Sigmoid colon (tissue), 6 donors: ENCODE measurements at regions not wholly inside any gene's neighbourhood (a gene's known extent, or its start where the extent isn't known, plus 50 kb on each side); places are given as distances from the start of the nearest gene placed in this dataset.
A peak's percentile ranks its signal among the peaks of the same experiment; 100 is the strongest.

Experiments
- DNase-seq: peaks from one replicate; pipeline ENCODE4 v3.0.0-alpha.2; 2019
- H3K27ac ChIP-seq, 4 donors: fragments of 200-600 bp; sonication (generic); one replicate each; pipeline ENCODE4 v1.5.1; 2016 to 2019; ENCODE audit warnings: mild to moderate bottlenecking in 1 of 4
- H3K27me3 ChIP-seq, 3 donors: fragments of 200-600 bp; sonication (generic); one replicate each; pipeline ENCODE4 v1.5.1; 2019; ENCODE audit warnings: mild to moderate bottlenecking in 1 of 3
- H3K36me3 ChIP-seq, 4 donors: fragments of 200-600 bp; sonication (generic); one replicate each; pipeline ENCODE4 v1.5.1; 2016 to 2019
- H3K4me1 ChIP-seq, 4 donors: fragments of 200-600 bp; sonication (generic); one replicate each; pipeline ENCODE4 v1.5.1; 2017 to 2019
- H3K4me3 ChIP-seq, 4 donors: fragments of 200-600 bp; sonication (generic); one replicate each; pipeline ENCODE4 v1.5.1; 2017 to 2019; ENCODE audit warnings: mild to moderate bottlenecking in 2 of 4, moderate library complexity in 1 of 4
- H3K9me3 ChIP-seq, 4 donors: fragments of 200-600 bp in 3 of 4; sonication (generic) in 3 of 4; one replicate each; pipeline versions ENCODE4 v1.5.1 to v1.6.1; 2013 to 2019
- CTCF ChIP-seq, 4 experiments: fragments of 450-650 bp in 3 of 4; fragments of 200-600 bp in 1 of 4; IDR thresholded peaks; one replicate each; pipeline ENCODE4 v1.5.1; 2016 to 2019; ENCODE audit warnings: antibody characterized with exemption in 4 of 4, mild to moderate bottlenecking in 3 of 4, moderate library complexity in 2 of 4
- EP300 ChIP-seq, 4 donors: sonication (generic); formaldehyde crosslinking; IDR thresholded peaks; one replicate each; pipeline ENCODE4 v1.6.1; 2017; ENCODE audit warnings: antibody characterized with exemption in 4 of 4
- POLR2A ChIP-seq, 2 donors: fragments of 450-650 bp; IDR thresholded peaks; one replicate each; pipeline ENCODE4 v1.6.1; 2016; ENCODE audit warnings: antibody characterized with exemption in 2 of 2, mild to moderate bottlenecking in 2 of 2, moderate library complexity in 2 of 2
- POLR2AphosphoS5 ChIP-seq, 4 donors: sonication (generic); formaldehyde crosslinking; IDR thresholded peaks; one replicate each; pipeline ENCODE4 v1.6.1; 2017; ENCODE audit warnings: antibody characterized with exemption in 4 of 4
- WGBS, 2 donors: extraction: QIAGEN DNeasy Blood & Tissue Kit; methylation state at CpG; one replicate each; pipeline ENCODE4 v1.1.7; 2013; 5-methylcytosine and 5-hydroxymethylcytosine counted together
- intact Hi-C: fragments of 100-400 bp; cut with DNase I; formaldehyde crosslinking; loops from one replicate; pipeline ENCODE4 v1.15.1; 2023
- donor health status: healthy with polysubstance abuse.
- donor health status: healthy.

- no peak for DNase-seq
- peaks cover 0 to 9% (median 0%) of the 10 kb centered on the region in 3 donors for H3K27me3 ChIP-seq
- 62 to 66% methylated on average over 8 of the region's 8 CpGs for WGBS, 2 donors
- H3K27ac ChIP-seq = no peak overlapping the region
- intact Hi-C loops = no loop called here
- H3K36me3 ChIP-seq = no peaks in the 10 kb centered on the region
- no peak overlapping the region for H3K4me3 ChIP-seq
- H3K4me1 ChIP-seq = no peaks in the 10 kb centered on the region
- TF ChIP-seq POLR2AphosphoS5 (IDR thresholded peaks at IDR 0.05) (no peak), POLR2A (IDR thresholded peaks at IDR 0.05) (no peak), EP300 (IDR thresholded peaks at IDR 0.05) (no peak)
- H3K9me3 ChIP-seq = no peaks in the 10 kb centered on the region
Observed at GRCh38 chr10:130889240-130889639, 422.3 kb downstream of the TCERG1L start.

GRCh38 chr10:130889780-130890179, 421.7 kb downstream of the TCERG1L start:
- H3K9me3 ChIP-seq = no peaks in the 10 kb centered on the region
- no peak for TF ChIP-seq EP300 (IDR thresholded peaks at IDR 0.05)
- TF ChIP-seq CTCF (IDR thresholded peaks at IDR 0.05) = no peak
- no peak for TF ChIP-seq POLR2AphosphoS5 (IDR thresholded peaks at IDR 0.05)
- TF ChIP-seq POLR2A (IDR thresholded peaks at IDR 0.05) = no peak
- no peak overlapping the region for H3K4me3 ChIP-seq
- no peaks in the 10 kb centered on the region for H3K4me1 ChIP-seq
- intact Hi-C loops = no loop called here
- no peak overlapping the region for H3K27ac ChIP-seq
- no peak for DNase-seq
- WGBS, 2 donors = 59 to 73% methylated on average over 6 of the region's 6 CpGs
- H3K36me3 ChIP-seq = no peaks in the 10 kb centered on the region
- peaks cover 0 to 9% (median 0%) of the 10 kb centered on the region in 3 donors for H3K27me3 ChIP-seq

- H3K4me1 ChIP-seq = no peaks in the 10 kb centered on the region
- no peak for DNase-seq
- WGBS, 2 donors = 84 to 87% methylated on average over 11 of the region's 11 CpGs
- H3K36me3 ChIP-seq = no peaks in the 10 kb centered on the region
- no peak overlapping the region for H3K4me3 ChIP-seq
- no peak overlapping the region for H3K27ac ChIP-seq
- intact Hi-C loops = no loop called here
- peaks cover 0 to 3% (median 0%) of the 10 kb centered on the region in 3 donors for H3K27me3 ChIP-seq
- no peak for TF ChIP-seq POLR2A (IDR thresholded peaks at IDR 0.05)
- TF ChIP-seq EP300 (IDR thresholded peaks at IDR 0.05) = no peak
- TF ChIP-seq CTCF (IDR thresholded peaks at IDR 0.05) = no peak
- TF ChIP-seq POLR2AphosphoS5 (IDR thresholded peaks at IDR 0.05) = no peak
- no peaks in the 10 kb centered on the region for H3K9me3 ChIP-seq
Observed at GRCh38 chr10:130891066-130891465, 420.5 kb downstream of the TCERG1L start.

- no peak for TF ChIP-seq CTCF (IDR thresholded peaks at IDR 0.05)
- TF ChIP-seq POLR2A (IDR thresholded peaks at IDR 0.05) = no peak
- TF ChIP-seq POLR2AphosphoS5 (IDR thresholded peaks at IDR 0.05) = no peak
- TF ChIP-seq EP300 (IDR thresholded peaks at IDR 0.05) = no peak
- Histone ChIP-seq H3K4me1 (no peaks in the 10 kb centered on the region), H3K36me3 (no peaks in the 10 kb centered on the region), H3K9me3 (no peaks in the 10 kb centered on the region), H3K27ac (no peak overlapping the region), H3K4me3 (no peak overlapping the region), H3K27me3 (no peaks in the 10 kb centered on the region)
- intact Hi-C loops = no loop called here
- 54 to 56% methylated on average over 7 of the region's 7 CpGs for WGBS, 2 donors
- DNase-seq = peak; percentile 26
Observed at GRCh38 chr10:130894471-130894870, 417.1 kb downstream of the TCERG1L start.

GRCh38 chr10:130895161-130895560, 416.4 kb downstream of the TCERG1L start:
- no peak overlapping the region for H3K27ac ChIP-seq
- H3K9me3 ChIP-seq = no peaks in the 10 kb centered on the region
- DNase-seq = no peak
- WGBS, 2 donors = 60 to 70% methylated on average over 3 of the region's 3 CpGs
- H3K36me3 ChIP-seq = no peaks in the 10 kb centered on the region
- no peak overlapping the region for H3K4me3 ChIP-seq
- no peaks in the 10 kb centered on the region for H3K4me1 ChIP-seq
- no peak for TF ChIP-seq EP300 (IDR thresholded peaks at IDR 0.05)
- no peak for TF ChIP-seq POLR2AphosphoS5 (IDR thresholded peaks at IDR 0.05)
- TF ChIP-seq CTCF (IDR thresholded peaks at IDR 0.05) = no peak
- no peak for TF ChIP-seq POLR2A (IDR thresholded peaks at IDR 0.05)
- intact Hi-C loops = no loop called here
- H3K27me3 ChIP-seq = no peaks in the 10 kb centered on the region
